ENCODE measurements at regions not wholly inside any gene's neighbourhood (a gene's known extent, or its start where the extent isn't known, plus 50 kb on each side); places are given as distances from the start of the nearest gene placed in this dataset.

GRCh38 chr7:17463511-17464085 lies 165.1 kb downstream of the AHR start:
- TF ChIP-seq CTCF (IDR thresholded peaks at IDR 0.05; ENCODE audit: insufficient read depth, low read depth, low read length) (no peak), EZH2 (IDR thresholded peaks at IDR 0.05; ENCODE audit: insufficient read depth, low read length) (no peak)

Measured in astrocyte (in vitro differentiated cells and primary cell).